CD4-positive, alpha-beta memory T cell (primary cell): ENCODE measurements at regions not wholly inside any gene's neighbourhood (a gene's known extent, or its start where the extent isn't known, plus 50 kb on each side); places are given as distances from the start of the nearest gene placed in this dataset.
A peak's percentile ranks its signal among the peaks of the same experiment; 100 is the strongest.

Source experiments
- CTCF ChIA-PET: fragments of 350-600 bp; sonication (Branson Sonifier 250); formaldehyde crosslinking; loops from one replicate; lab custom pipeline; 2021; ENCODE audit warnings: inconsistent platforms; ENCODE audit not compliant: partially characterized antibody; lab: Charles Lee
- POLR2A ChIA-PET: fragments of 350-600 bp; sonication (Branson Sonifier 250); formaldehyde crosslinking; loops from one replicate; lab custom pipeline; 2021; ENCODE audit not compliant: partially characterized antibody; lab: Charles Lee
- DNase-seq, 5 donors: peaks; one replicate each; pipeline versions ENCODE4 v3.0.0 to v3.0.0-alpha.2; 2020 to 2022; ENCODE audit warnings: mixed read lengths in 1 of 5
- H3K27ac ChIP-seq: one replicate; pipeline ENCODE4 v1.7.0; 2013; ENCODE audit warnings: low read depth, low read length
- H3K27me3 ChIP-seq: 2 replicates; pipeline ENCODE4 v1.7.0; 2013; ENCODE audit warnings: mild to moderate bottlenecking, low read length, moderate library complexity; ENCODE audit not compliant: insufficient read depth
- H3K36me3 ChIP-seq: 2 replicates; pipeline ENCODE4 v1.7.0; 2013; ENCODE audit warnings: mild to moderate bottlenecking, low read length, moderate library complexity; ENCODE audit not compliant: insufficient read depth
- H3K4me1 ChIP-seq: 2 replicates; pipeline ENCODE4 v1.7.0; 2013; ENCODE audit warnings: mild to moderate bottlenecking, low read length, moderate library complexity; ENCODE audit not compliant: insufficient read depth
- H3K4me3 ChIP-seq, 2 donors: one replicate each; pipeline ENCODE4 v1.7.0; 2013; ENCODE audit warnings: low read length in 2 of 2, mild to moderate bottlenecking in 1 of 2
- H3K9me3 ChIP-seq, 2 donors: one replicate each; pipeline ENCODE4 v1.7.0; 2013; ENCODE audit warnings: low read length in 2 of 2, control low read depth in 1 of 2; ENCODE audit not compliant: control insufficient read depth in 1 of 2
- H3K27ac Mint-ChIP-seq, 7 donors: one replicate each; pipeline ENCODE4 v1.8.0; 2020 to 2021; ENCODE audit warnings: mixed read lengths in 7 of 7, mild to moderate bottlenecking in 6 of 7, inconsistent platforms in 3 of 7, moderate library complexity in 3 of 7
- H3K27me3 Mint-ChIP-seq, 2 donors: one replicate each; pipeline ENCODE4 v1.8.0; 2020 to 2021; ENCODE audit warnings: mixed read lengths in 2 of 2
- H3K36me3 Mint-ChIP-seq, 2 donors: one replicate each; pipeline ENCODE4 v1.8.0; 2020 to 2021; ENCODE audit warnings: mixed read lengths in 2 of 2, inconsistent platforms in 1 of 2, mild to moderate bottlenecking in 1 of 2
- H3K4me1 Mint-ChIP-seq, 4 donors: one replicate each; pipeline ENCODE4 v1.8.0; 2020 to 2021; ENCODE audit warnings: mixed read lengths in 4 of 4, mild to moderate bottlenecking in 1 of 4
- H3K4me3 Mint-ChIP-seq, 8 donors: one replicate each; pipeline ENCODE4 v1.8.0; 2020 to 2021; ENCODE audit warnings: mixed read lengths in 8 of 8, mild to moderate bottlenecking in 7 of 8, moderate library complexity in 6 of 8, inconsistent platforms in 3 of 8
- H3K9me3 Mint-ChIP-seq, 8 donors: one replicate each; pipeline ENCODE4 v1.8.0; 2020 to 2021; ENCODE audit warnings: mixed read lengths in 8 of 8, mild to moderate bottlenecking in 5 of 8, inconsistent platforms in 3 of 8, moderate library complexity in 1 of 8
- intact Hi-C: fragments of 100-400 bp; cut with micrococcal nuclease; formaldehyde crosslinking; loops from one replicate; pipeline ENCODE4 v1.15.1; 2023

DNA sequence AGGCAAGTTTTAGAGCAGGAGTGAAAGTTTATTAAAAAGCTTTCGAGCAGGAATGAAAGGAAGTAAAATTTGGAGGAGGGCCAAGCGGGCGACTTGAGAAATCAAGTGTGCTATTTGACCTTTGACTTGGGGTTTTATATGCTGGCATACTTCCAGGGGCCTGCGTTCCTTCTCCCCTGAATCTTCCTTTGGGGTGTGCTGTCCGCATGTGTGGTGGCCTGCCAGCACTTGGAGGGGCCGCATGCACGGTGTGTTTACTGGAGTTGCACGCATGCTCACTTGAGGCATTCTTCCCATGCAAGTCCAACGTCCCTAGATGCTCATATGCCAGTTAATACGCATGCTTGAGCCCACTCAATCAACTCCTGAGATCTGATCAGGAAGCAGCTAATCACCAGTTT, 78.3 kb upstream of the MAP4K4 start:
- H3K4me1 Mint-ChIP-seq, result peaks cover 15 to 27% (median 22%) of the 10 kb centered on the region in 4 donors
- no peaks in the 10 kb centered on the region for H3K27me3 Mint-ChIP-seq
- H3K27me3 ChIP-seq, result no peaks in the 10 kb centered on the region
- no peaks in the 10 kb centered on the region for H3K36me3 Mint-ChIP-seq
- no peaks in the 10 kb centered on the region for H3K36me3 ChIP-seq
- no peak overlapping the region for H3K27ac ChIP-seq
- H3K4me3 Mint-ChIP-seq, result no peak overlapping the region
- ChIA-PET CTCF (no interaction called here), POLR2A (no interaction called here)
- H3K4me3 ChIP-seq, result no peak overlapping the region
- H3K27ac Mint-ChIP-seq, result no peak overlapping the region
- no peaks in the 10 kb centered on the region for H3K9me3 ChIP-seq
- peaks cover 0 to 2% (median 0%) of the 10 kb centered on the region in 8 donors for H3K9me3 Mint-ChIP-seq
- intact Hi-C loops, result no loop called here
- DNase-seq, result no peak
- H3K4me1 ChIP-seq, result peaks cover 16% of the 10 kb centered on the region

DNA sequence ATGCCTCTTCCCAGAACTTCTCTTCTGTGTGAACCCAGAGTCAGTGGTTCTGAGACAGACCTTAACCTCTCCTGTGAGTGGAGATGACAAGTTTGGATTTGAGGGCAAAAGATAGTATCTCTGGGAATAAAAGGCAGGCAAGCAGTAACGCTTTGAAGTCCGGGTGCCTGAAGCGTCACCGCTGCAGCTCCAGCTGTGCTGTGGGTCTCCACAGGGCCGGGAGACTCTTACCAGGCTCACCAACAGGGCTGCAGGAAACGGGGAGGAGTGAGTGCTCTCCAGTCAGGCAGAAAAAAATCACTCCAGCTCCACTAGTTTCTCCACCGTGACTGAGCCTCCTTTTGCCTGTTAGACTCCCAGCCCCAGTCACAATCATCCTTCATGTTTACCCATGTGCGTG, 79.7 kb upstream of the MAP4K4 start:
- peaks cover 0 to 2% (median 0%) of the 10 kb centered on the region in 8 donors for H3K9me3 Mint-ChIP-seq
- ChIA-PET CTCF (no interaction called here), POLR2A (no interaction called here)
- Histone ChIP-seq H3K4me3 (no peak overlapping the region), H3K9me3 (no peaks in the 10 kb centered on the region), H3K4me1 (peaks cover 4% of the 10 kb centered on the region), H3K36me3 (no peaks in the 10 kb centered on the region), H3K27me3 (no peaks in the 10 kb centered on the region), H3K27ac (no peak overlapping the region)
- H3K4me1 Mint-ChIP-seq, result peaks cover 7 to 15% (median 10%) of the 10 kb centered on the region in 4 donors
- intact Hi-C loops, result no loop called here
- DNase-seq, result no peak
- H3K36me3 Mint-ChIP-seq, result no peaks in the 10 kb centered on the region
- H3K27ac Mint-ChIP-seq, result no peak overlapping the region
- no peak overlapping the region for H3K4me3 Mint-ChIP-seq
- H3K27me3 Mint-ChIP-seq, result no peaks in the 10 kb centered on the region

DNA sequence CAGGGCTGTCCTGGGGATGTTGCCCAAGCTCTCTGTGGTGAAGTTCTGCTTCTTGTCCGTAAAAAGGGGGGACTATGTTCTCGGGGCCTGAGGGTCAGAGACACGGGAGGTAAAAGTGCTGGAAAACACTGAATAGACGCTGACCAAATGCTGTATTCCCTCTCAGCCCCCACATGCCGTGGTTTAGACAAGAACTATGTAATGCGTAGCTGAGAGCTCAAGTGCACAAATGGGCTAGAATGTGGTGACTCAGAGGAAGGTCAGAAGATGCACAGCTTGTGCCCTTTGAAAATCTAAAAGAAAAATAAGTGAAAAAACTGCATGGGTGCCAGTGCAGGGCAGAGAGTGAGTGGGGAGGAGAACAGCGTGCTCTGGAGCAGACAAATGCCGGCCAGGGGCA, 80.3 kb upstream of the MAP4K4 start:
- Mint-ChIP-seq H3K9me3 (peaks cover 0 to 2% (median 0%) of the 10 kb centered on the region in 8 donors), H3K4me1 (peaks cover 3 to 9% (median 5%) of the 10 kb centered on the region in 4 donors), H3K4me3 (no peak overlapping the region), H3K27ac (peak overlapping the region in 1 of 7 donors; percentile 64), H3K36me3 (no peaks in the 10 kb centered on the region), H3K27me3 (no peaks in the 10 kb centered on the region)
- H3K27me3 ChIP-seq, result no peaks in the 10 kb centered on the region
- intact Hi-C loops, result no loop called here
- H3K9me3 ChIP-seq, result no peaks in the 10 kb centered on the region
- DNase-seq, result no peak
- CTCF ChIA-PET, result no interaction called here
- H3K4me1 ChIP-seq, result no peaks in the 10 kb centered on the region
- H3K36me3 ChIP-seq, result no peaks in the 10 kb centered on the region
- no peak overlapping the region for H3K27ac ChIP-seq
- POLR2A ChIA-PET, result no interaction called here
- H3K4me3 ChIP-seq, result no peak overlapping the region

- H3K27ac Mint-ChIP-seq, result peak overlapping the region in 1 of 7 donors; percentile 14
- H3K27me3 Mint-ChIP-seq, result no peaks in the 10 kb centered on the region
- H3K27me3 ChIP-seq, result no peaks in the 10 kb centered on the region
- no peak overlapping the region for H3K4me3 Mint-ChIP-seq
- no peaks in the 10 kb centered on the region for H3K9me3 Mint-ChIP-seq
- no peak for DNase-seq
- H3K27ac ChIP-seq, result no peak overlapping the region
- peaks cover 0 to 4% of the 10 kb centered on the region in 2 donors for H3K36me3 Mint-ChIP-seq
- H3K9me3 ChIP-seq, result no peaks in the 10 kb centered on the region
- H3K4me1 Mint-ChIP-seq, result no peaks in the 10 kb centered on the region
- POLR2A ChIA-PET, result no interaction called here
- intact Hi-C loops, result no loop called here
- CTCF ChIA-PET, result interaction anchor here (1.7 kb wide), 1 partner anchor 195 kb away, joined by 8 read pairs; no protein-coding TSS in a partner anchor
- H3K4me1 ChIP-seq, result no peaks in the 10 kb centered on the region
- H3K4me3 ChIP-seq, result no peak overlapping the region
- H3K36me3 ChIP-seq, result no peaks in the 10 kb centered on the region
Observed at GRCh38 chr2:101614127-101614759, 83.3 kb upstream of the MAP4K4 start.

DNA sequence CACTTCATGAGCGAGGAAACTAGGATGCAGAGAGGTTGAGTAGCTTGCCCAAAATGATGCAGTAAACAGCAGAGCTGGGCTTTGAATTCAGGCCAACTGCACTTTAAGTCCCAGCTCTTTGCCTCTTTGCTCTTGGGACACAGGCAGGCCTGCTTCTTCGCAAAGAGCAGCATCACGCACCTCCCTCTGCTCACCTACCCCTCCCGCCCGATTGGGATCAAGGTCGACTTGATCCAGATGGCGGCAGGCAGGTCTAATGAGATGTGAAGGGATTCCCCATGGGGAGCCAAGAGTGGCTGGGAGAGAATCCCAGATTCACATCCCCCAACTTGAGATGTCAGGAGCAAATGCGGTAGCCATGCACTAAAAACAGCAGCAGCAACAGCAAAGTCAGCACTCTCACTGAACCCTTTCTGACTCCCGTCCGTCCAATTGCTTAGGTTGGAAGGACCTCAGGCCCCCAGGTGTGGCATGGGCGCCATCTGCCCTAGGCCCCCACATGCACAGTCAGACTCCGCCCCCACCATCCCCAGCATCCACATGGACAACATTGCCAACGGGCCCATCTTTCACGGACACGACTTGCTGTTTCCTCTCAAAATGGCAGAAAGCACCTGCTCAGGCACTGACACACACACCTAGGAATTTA, 84.3 kb upstream of the MAP4K4 start:
- H3K4me3 Mint-ChIP-seq, result no peak overlapping the region
- intact Hi-C loops, result no loop called here
- no peaks in the 10 kb centered on the region for H3K27me3 Mint-ChIP-seq
- POLR2A ChIA-PET, result no interaction called here
- no peaks in the 10 kb centered on the region for H3K9me3 Mint-ChIP-seq
- H3K27me3 ChIP-seq, result no peaks in the 10 kb centered on the region
- CTCF ChIA-PET, result no interaction called here
- H3K9me3 ChIP-seq, result no peaks in the 10 kb centered on the region
- H3K4me1 ChIP-seq, result no peaks in the 10 kb centered on the region
- H3K36me3 ChIP-seq, result no peaks in the 10 kb centered on the region
- H3K4me1 Mint-ChIP-seq, result peaks cover 0 to 2% (median 1%) of the 10 kb centered on the region in 4 donors
- H3K4me3 ChIP-seq, result no peak overlapping the region
- no peak for DNase-seq
- H3K27ac ChIP-seq, result no peak overlapping the region
- peaks cover 0 to 7% of the 10 kb centered on the region in 2 donors for H3K36me3 Mint-ChIP-seq
- H3K27ac Mint-ChIP-seq, result no peak overlapping the region

DNA sequence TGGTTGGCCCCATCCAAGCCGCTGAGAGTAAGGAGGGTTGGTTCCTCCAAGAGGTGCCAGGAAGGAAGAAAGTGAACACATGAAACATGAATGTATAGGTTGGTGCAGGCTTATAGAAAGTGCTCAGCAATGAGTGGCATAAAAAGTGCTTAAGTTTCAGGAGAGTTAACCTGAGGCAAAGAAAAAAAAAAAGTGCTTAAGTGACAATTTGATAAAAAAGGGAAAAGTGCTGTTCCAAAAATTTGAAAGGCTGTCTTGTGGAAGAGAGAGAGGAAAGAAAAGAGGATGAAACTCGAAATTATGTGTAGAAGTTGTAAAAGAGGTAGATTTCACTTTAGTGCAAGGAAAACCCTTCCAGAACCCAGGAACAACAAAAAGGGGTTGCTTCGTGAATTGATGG, 85.5 kb upstream of the MAP4K4 start:
- Histone ChIP-seq H3K36me3 (no peaks in the 10 kb centered on the region), H3K4me3 (no peak overlapping the region), H3K9me3 (no peaks in the 10 kb centered on the region), H3K27ac (no peak overlapping the region), H3K27me3 (no peaks in the 10 kb centered on the region), H3K4me1 (no peaks in the 10 kb centered on the region)
- intact Hi-C loops, result no loop called here
- Mint-ChIP-seq H3K36me3 (peaks cover 0 to 7% of the 10 kb centered on the region in 2 donors), H3K9me3 (peaks cover 0 to 1% (median 0%) of the 10 kb centered on the region in 8 donors), H3K27me3 (no peaks in the 10 kb centered on the region), H3K27ac (no peak overlapping the region), H3K4me3 (no peak overlapping the region), H3K4me1 (peaks cover 0 to 6% (median 1%) of the 10 kb centered on the region in 4 donors)
- CTCF ChIA-PET, result no interaction called here
- POLR2A ChIA-PET, result no interaction called here
- no peak for DNase-seq

- ChIA-PET CTCF (no interaction called here), POLR2A (no interaction called here)
- no peaks in the 10 kb centered on the region for H3K4me1 ChIP-seq
- peaks cover 0 to 7% of the 10 kb centered on the region in 2 donors for H3K36me3 Mint-ChIP-seq
- no peak overlapping the region for H3K4me3 ChIP-seq
- no peaks in the 10 kb centered on the region for H3K9me3 ChIP-seq
- intact Hi-C loops, result no loop called here
- H3K9me3 Mint-ChIP-seq, result peaks cover 0 to 6% (median 2%) of the 10 kb centered on the region in 8 donors
- no peak overlapping the region for H3K27ac Mint-ChIP-seq
- no peaks in the 10 kb centered on the region for H3K36me3 ChIP-seq
- no peak for DNase-seq
- no peak overlapping the region for H3K4me3 Mint-ChIP-seq
- H3K27me3 Mint-ChIP-seq, result no peaks in the 10 kb centered on the region
- no peak overlapping the region for H3K27ac ChIP-seq
- peaks cover 0 to 6% (median 1%) of the 10 kb centered on the region in 4 donors for H3K4me1 Mint-ChIP-seq
- no peaks in the 10 kb centered on the region for H3K27me3 ChIP-seq
Observed at GRCh38 chr2:101610750-101611315, 86.7 kb upstream of the MAP4K4 start.
